HL-60 (cell line): ENCODE measurements at regions not wholly inside any gene's neighbourhood (a gene's known extent, or its start where the extent isn't known, plus 50 kb on each side); places are given as distances from the start of the nearest gene placed in this dataset.

Experiments used
- DNase-seq, 2 experiments: peaks; one replicate each; pipeline ENCODE4 v3.0.0-alpha.2; 2010 to 2020; ENCODE audit warnings: low read depth in 1 of 2, low spot score in 1 of 2
- H3K27ac ChIP-seq: fragments of 250-450 bp; sonication (Bioruptor Pico); replicated peaks from 2 replicates; pipeline ENCODE4 v1.5.1; 2020; ENCODE audit warnings: mild to moderate bottlenecking, moderate library complexity
- H3K27me3 ChIP-seq: fragments of 250-450 bp; sonication (Bioruptor Pico); 2 replicates; pipeline ENCODE4 v1.5.1; 2021; ENCODE audit warnings: mild to moderate bottlenecking, moderate library complexity; ENCODE audit not compliant: insufficient read depth, poor library complexity, severe bottlenecking
- H3K4me3 ChIP-seq: replicated peaks from 2 replicates; pipeline ENCODE4 v1.5.1; 2011; ENCODE audit warnings: mild to moderate bottlenecking, control low read depth, low read length; ENCODE audit not compliant: insufficient read depth
- GABPA ChIP-seq: IDR thresholded peaks from 2 replicates; pipeline ENCODE4 v1.6.1; 2012; ENCODE audit warnings: low read depth
- POLR2AphosphoS5 ChIP-seq: IDR thresholded peaks from 2 replicates; pipeline ENCODE4 v1.6.1; 2012; ENCODE audit warnings: low read depth
- SPI1 ChIP-seq: IDR thresholded peaks from 2 replicates; pipeline ENCODE4 v1.6.1; 2012; ENCODE audit warnings: low read depth, mild to moderate bottlenecking, borderline replicate concordance
- TF ChIP-seq, protein P1 (sequence below): IDR thresholded peaks from one replicate; pipeline ENCODE4 v1.5.1; 2011; ENCODE audit warnings: low read length, control low read depth, inconsistent platforms; ENCODE audit not compliant: insufficient read depth
- TF ChIP-seq, protein P2 (sequence below): IDR thresholded peaks from 2 replicates; pipeline ENCODE4 v1.6.1; 2012; ENCODE audit warnings: low read depth; ENCODE audit not compliant: insufficient replicate concordance

DNA sequence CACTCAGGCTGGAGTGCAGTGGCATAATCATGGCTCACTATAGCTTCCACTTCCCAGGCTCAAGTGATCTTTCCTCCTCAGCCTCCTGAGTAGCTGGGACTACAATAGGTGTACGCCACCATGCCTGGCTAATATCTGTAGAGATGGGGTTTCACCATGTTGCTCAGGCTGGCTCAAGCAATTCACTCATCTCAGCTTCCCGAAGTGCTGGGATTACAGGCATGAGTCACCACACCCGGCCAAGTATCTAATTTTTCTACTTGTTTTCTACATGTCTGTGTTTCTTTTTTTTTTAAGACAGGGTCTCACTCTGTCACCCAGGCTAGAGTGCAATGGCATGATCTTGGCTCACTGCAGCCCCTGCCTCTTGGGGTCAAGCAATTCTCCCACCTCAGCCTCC is 119.7 kb upstream of the MED13L start:
- Histone ChIP-seq H3K27ac (no peak overlapping the region), H3K4me3 (no peak overlapping the region), H3K27me3 (no peaks in the 10 kb centered on the region)
- no peak for DNase-seq
- TF ChIP-seq SPI1 (no peak), POLR2AphosphoS5 (no peak), GABPA (no peak)
- TF ChIP-seq, protein P1, sequence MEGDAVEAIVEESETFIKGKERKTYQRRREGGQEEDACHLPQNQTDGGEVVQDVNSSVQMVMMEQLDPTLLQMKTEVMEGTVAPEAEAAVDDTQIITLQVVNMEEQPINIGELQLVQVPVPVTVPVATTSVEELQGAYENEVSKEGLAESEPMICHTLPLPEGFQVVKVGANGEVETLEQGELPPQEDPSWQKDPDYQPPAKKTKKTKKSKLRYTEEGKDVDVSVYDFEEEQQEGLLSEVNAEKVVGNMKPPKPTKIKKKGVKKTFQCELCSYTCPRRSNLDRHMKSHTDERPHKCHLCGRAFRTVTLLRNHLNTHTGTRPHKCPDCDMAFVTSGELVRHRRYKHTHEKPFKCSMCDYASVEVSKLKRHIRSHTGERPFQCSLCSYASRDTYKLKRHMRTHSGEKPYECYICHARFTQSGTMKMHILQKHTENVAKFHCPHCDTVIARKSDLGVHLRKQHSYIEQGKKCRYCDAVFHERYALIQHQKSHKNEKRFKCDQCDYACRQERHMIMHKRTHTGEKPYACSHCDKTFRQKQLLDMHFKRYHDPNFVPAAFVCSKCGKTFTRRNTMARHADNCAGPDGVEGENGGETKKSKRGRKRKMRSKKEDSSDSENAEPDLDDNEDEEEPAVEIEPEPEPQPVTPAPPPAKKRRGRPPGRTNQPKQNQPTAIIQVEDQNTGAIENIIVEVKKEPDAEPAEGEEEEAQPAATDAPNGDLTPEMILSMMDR, result no peak
- TF ChIP-seq, protein P2, sequence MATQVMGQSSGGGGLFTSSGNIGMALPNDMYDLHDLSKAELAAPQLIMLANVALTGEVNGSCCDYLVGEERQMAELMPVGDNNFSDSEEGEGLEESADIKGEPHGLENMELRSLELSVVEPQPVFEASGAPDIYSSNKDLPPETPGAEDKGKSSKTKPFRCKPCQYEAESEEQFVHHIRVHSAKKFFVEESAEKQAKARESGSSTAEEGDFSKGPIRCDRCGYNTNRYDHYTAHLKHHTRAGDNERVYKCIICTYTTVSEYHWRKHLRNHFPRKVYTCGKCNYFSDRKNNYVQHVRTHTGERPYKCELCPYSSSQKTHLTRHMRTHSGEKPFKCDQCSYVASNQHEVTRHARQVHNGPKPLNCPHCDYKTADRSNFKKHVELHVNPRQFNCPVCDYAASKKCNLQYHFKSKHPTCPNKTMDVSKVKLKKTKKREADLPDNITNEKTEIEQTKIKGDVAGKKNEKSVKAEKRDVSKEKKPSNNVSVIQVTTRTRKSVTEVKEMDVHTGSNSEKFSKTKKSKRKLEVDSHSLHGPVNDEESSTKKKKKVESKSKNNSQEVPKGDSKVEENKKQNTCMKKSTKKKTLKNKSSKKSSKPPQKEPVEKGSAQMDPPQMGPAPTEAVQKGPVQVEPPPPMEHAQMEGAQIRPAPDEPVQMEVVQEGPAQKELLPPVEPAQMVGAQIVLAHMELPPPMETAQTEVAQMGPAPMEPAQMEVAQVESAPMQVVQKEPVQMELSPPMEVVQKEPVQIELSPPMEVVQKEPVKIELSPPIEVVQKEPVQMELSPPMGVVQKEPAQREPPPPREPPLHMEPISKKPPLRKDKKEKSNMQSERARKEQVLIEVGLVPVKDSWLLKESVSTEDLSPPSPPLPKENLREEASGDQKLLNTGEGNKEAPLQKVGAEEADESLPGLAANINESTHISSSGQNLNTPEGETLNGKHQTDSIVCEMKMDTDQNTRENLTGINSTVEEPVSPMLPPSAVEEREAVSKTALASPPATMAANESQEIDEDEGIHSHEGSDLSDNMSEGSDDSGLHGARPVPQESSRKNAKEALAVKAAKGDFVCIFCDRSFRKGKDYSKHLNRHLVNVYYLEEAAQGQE, result no peak

DNA sequence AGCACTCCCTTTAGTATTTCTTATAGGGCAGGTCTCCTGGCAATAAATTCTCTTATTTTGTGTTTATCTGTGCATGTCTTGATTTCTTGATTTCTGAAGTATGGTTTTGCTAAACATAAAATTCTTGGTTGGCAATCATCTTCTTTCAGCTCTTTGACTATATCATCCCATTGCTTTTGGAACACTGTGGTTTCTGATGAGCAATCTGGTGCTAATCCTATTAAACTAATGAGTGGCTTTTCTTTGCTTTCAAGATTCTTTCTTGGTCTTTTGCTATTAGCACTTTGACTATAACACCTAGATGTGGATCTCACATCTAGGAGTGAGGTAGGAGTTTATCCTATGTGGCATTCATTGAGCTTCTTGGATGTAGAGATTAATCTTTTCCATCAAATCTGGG is 120.7 kb upstream of the MED13L start:
- no peak overlapping the region for H3K27ac ChIP-seq
- no peak overlapping the region for H3K4me3 ChIP-seq
- DNase-seq, result no peak
- no peaks in the 10 kb centered on the region for H3K27me3 ChIP-seq
- TF ChIP-seq POLR2AphosphoS5, result no peak
- TF ChIP-seq, protein P2, result no peak
- TF ChIP-seq SPI1, result no peak
- TF ChIP-seq GABPA, result no peak
- TF ChIP-seq, protein P1, result no peak

DNA sequence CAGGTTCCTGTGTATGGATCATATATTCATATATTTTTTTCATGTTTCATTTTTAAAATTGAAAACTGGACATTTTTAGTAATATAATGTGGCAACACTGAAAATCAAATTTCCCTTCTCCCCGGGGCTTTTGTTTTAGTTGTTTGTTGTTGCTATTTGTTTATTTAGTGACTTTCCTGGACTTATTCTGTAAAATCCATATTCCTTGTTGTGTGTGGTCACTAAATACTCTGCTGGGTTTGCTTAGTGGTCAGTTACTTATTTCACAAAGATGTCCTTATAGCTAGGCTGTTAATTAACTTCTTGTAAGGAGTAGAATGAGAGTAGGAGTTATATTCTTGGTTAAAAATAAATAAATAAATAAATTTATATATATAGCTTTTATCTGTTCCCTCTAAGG is 121.6 kb upstream of the MED13L start:
- DNase-seq, result no peak
- Histone ChIP-seq H3K27me3 (no peaks in the 10 kb centered on the region), H3K27ac (no peak overlapping the region), H3K4me3 (no peak overlapping the region)
- TF ChIP-seq SPI1 (no peak), GABPA (no peak), POLR2AphosphoS5 (no peak)
- TF ChIP-seq, protein P2, result no peak
- TF ChIP-seq, protein P1, result no peak
